RPMI8226 (cell line): ENCODE measurements at regions not wholly inside any gene's neighbourhood (a gene's known extent, or its start where the extent isn't known, plus 50 kb on each side); places are given as distances from the start of the nearest gene placed in this dataset.
"Not testable (repeated sequence)": the region's sequence is repeated elsewhere in the genome, so short reads cannot be mapped to it uniquely, and the experiment has no call there.

Experiments used
- DNase-seq: peaks from one replicate; pipeline ENCODE4 v3.0.0-alpha.2; 2015

DNA sequence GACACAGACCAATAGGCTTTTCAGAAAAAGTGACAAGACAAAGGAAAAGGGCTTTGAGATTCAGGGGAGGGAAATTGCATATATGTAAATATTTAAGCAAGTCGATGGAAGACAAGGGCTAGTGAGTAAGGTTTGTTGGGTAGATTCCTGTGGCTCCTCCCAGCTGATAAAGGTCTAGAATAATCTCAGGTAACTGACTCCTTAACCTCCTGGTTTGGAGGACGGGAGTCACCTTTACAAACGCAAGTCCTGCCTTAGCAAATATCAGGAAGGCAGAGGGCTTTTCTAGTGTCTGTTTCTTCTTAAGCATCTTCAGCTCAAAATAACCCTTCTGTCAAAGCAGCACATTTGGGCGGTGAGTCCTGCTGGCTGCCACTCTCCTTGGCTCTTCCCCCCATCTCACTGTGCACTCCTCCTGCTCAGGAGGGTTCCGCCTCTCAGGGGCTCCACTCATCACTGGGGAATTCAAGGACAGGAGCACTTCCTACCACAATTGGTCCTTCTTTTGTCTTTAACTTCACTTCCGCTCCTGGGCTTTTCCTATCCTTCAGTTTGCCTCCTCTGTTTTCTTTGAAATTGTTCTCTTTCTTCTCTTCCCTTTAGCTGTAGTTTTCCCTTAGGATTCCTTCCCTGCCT, 496.3 kb upstream of the KLF6 start:
- no peak for DNase-seq

DNA sequence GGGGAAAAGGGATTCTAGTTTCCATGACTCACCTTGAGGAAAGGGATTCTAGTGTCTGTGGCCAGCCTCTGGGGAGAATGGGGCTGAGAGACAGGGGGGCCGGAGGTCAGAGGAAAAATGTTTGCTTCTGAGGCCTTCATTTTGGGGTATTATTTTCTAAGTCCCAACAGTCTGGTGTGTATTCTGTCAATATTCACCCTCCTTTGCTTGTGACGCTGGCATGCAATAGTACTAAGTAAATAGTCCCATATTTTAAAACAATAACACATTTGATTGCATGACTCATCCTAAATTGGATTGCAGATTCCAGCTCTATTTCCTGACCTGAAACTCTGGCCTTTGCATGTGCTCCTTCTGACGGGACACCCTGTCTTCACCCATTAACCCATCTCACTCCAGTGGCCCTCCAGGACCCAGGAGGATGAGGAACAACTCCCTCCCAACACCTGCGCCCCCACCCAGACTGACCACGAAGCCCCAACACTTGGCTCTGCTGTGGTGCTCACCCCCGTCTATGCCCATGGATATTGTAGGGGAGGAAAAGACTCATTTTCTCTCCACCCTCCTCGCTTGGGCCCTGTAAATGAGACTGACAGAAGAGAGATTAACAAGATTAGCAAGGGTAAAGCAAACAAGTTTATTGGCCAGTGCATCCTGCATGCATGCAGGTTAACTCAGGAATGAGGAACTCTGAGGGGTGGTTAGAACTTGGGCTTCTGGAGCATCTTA, 495.6 kb upstream of the KLF6 start:
- no peak for DNase-seq

DNA sequence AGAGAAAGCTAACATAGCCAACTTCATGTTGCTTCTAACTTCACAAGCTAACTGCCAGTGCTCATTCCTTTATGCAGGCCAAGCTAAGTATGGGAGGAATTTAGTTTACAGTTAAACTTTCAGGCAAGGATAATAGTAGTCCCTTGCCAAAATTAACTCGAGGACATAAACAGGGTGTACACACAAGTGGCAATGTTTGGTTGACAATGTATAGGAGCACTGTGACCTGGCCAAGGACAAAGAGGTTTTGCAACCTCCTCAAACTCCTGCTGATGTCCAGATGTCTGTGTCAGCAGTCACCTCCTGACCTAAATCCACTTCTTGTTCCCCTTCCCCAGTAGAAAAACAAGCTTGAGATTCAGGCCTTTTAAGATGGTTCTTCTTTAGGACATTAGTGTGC, 494.6 kb upstream of the KLF6 start:
- DNase-seq = no peak

DNA sequence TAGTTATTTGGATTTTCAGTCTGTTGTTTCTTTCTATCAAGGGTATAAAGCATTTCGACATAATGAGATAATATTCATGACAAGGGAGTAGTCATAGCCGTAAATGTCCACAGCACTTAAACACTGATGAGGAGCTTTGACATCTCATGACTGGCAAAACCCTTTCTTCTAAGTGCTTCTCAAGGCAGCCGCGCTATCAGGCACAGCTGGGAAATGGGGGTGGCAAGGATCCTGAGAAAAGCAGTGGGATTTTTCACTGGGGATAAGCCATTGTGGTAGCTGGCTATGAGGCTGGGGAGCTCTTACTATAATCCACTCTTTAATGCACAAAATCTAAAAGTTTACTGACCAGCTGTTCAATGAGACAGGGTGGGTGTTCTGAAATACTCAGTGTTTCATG, 493.2 kb upstream of the KLF6 start:
- no peak for DNase-seq

DNA sequence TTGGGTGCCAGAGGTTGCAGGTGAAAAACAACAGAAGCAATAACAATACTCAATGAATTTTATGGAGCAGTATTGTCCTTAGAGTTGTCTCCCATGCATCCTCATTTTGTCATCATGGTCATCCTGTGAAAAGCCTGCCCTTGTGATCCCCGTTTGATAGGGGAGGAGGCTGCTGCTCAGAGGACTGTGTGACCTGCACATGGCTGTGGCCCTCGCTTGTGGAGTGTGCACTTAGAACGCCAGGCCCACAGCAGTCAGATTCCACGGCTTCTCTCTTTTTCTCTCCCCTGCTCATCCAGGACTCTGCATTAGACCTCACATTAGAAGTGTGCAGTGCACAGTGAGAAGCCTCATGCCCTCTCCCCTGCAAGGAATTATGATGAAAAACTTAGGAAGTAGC, 491.1 kb upstream of the KLF6 start:
- no peak for DNase-seq

DNA sequence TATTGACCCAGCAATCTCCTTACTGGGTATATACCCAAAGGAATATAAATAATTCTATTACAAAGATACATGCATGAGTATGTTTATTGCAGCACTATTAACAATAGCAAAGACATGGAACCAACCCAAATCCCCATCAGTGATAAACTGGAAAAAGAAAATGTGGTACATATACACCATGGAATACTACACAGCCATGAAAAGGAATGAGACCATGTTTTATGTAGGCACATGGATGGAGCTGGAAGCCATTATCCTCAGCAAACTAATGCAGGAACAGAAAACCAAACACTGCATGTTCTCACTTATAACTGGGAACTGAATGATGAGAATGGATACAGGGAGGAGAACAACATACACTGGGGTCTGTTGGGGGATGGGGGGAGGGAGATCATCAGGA, 489.7 kb upstream of the KLF6 start:
- DNase-seq = not testable (repeated sequence)

DNA sequence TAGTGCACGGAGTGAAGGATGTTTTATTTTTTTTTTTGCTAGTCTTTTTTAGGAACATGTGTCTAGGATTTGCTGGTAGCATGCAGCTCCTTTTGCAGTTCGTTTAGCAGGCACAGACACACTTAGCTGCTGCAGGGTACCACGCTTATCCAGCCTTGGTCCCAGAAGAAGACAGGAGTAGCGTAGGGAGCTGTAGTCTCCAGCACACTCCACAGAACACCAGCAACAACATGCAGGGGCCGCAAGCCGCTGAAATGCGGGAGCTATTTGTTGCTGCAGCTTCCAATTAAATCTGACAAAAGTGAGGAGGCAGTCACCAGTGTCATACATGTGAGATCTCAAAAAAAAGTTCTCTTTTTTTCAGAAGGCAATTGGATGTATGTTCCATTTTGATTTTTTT, 486.2 kb upstream of the KLF6 start:
- DNase-seq = no peak

DNA sequence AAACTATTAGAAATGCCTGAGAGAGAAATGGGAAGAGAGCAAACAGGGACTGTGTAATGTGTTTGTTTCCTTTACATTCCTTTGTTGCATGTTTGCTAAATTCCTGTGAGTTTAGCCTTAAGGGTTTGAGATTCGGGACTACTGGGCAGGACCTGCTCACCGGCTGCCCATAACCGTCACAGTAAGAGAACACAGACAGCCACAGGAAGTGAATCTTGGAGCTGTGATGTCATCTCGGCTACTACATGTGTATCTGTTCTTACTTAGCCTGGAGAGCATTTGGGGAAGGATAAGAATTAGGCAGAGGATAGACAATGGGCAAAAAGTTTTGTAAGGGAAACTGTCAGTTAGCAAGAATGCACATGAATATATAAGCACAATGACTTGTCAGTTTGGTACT, 485.1 kb upstream of the KLF6 start:
- DNase-seq = no peak

DNA sequence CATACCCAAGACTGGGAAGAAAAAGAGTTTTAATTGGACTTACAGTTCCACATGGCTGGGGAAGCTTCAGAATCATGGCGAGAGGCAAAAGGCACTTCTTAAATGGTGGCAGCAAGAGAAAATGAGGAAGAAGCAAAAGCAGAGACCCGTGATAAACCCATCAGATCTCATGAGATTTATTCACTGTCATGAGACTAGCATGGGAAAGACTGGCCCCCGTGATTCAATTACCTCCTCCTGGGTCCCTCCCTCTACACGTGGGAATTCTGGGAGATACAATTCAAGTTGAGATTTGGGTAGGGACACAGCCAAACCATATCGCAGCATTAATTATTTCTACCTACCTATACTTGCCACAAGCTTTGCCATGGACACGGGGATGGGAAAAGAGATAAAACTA, 483.5 kb upstream of the KLF6 start:
- DNase-seq = not testable (repeated sequence)

DNA sequence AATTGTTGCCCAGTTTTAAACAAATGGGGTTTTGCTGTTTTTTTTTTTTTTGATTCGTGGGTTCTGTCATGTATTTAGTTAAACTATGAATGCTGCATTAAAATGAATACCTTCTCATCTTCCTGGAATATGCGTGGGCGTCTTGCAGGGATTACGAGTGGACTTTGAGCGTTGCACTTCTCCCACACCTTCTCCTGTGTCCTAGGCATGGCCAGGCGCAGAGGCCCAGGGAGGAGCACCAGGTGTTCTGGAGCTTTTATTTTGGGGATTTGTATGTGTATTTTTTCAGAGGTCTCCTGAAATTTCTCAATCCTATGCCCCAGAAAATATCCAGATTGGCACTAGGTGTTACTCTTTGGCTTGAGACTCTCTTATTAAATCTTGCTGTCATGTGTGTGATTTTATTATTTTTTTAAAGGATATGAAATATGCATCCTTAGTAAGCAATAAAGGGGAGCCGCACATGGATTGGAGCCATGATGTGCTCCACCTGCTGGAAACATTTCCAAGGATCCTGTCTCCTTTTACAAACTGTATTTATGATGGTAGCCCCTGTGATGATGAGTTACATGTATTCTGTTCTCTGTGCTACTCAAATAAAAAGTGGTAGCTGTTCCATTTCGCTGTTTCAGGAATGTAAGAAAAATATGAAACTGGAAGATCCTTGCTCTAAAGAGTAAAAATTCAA, 482.2 kb upstream of the KLF6 start:
- DNase-seq = no peak

DNA sequence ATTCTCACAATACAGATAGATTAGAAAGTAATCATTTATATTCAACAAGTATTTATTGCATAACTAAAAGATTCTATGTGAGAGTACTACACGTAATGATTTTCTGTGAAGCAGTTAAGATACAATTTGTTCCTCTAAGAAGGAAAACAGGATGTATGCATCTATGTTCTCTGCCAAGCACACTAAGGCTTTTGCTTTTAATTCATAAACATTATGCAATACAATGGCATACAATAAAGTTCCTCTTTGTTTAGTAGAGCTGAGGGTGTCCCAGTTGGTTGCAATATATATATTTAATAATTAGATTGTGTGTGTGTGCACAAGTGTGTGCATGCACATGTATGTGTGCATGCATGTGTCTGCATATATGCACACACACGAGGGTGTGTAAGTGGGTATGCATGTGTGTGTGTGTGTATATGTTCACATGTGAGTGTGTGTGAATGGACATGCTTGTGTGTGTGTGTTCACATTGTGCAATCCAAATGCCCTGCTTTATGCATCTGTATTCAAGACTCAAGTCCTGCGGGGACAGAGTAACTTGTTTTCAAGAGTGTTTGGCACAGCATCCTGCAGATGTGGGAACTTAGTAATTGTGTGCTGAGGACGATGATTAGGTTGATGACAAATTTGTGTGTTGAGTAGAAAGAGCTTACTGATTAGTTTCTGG, 481.5 kb upstream of the KLF6 start:
- DNase-seq = no peak

DNA sequence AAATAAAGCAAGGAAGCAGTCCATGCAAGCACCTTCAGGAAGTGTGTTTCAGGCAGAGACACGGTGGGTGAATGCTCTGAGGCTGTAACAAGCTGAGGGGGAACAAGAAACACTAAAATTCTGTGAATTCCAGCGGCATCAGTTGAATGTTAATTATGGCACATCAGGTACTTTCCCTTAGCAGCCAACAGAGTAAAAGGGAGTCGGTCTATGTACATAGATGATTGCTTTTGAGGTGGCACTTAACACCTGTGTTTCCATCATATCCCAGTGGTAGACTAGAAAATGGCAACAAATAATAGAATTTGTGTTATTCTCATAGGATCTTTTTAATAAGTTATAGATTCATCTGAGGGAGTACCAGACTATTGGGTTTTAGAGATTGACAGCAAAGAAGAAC, 481.0 kb upstream of the KLF6 start:
- no peak for DNase-seq

DNA sequence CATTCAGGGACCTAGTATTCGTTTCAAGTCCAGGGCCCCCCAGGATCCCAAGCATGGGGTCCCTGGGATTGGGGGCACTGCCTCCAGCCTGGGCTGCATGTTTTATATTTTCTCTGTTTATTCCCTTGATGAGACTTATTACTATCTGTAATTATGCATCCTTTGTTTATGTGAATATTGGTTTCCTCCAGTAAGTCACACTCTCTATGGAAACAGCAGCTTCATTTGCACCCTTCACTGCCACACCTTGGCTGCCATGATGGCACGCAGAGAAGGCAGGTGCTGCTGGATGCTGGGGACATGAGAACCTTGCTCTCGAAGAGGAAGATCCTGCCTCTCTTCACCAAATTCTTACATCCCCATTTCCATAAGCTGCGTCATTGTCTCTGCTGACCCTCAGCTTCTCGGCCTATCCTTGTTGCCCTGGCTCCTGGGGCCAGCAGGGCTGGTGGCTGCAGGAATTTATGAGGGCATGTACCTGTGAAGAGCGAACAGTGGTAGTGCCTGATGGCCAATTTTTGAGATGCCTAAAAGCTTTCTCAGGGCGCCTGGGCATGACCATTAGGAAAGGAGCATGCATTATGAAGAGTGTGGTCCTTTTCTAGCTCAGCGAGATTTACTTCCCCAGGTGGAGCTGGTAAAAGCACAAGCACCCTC, 479.3 kb upstream of the KLF6 start:
- no peak for DNase-seq

DNA sequence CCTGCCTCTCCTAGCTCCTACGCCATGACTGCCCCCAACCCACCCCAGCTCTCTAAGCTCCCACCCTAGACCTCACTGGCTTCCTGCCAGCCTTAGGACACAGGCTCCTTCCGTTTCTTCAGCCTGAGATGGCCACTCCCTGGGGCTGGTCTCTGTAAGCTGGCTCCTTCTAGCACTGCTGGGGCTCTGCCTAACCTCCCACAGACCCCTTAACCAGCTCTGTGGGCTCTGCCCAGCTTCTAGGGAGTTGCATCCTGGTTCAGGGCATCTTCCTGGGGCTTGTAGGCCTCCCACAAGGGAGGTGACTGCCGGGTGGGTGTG, 478.6 kb upstream of the KLF6 start:
- DNase-seq = no peak

DNA sequence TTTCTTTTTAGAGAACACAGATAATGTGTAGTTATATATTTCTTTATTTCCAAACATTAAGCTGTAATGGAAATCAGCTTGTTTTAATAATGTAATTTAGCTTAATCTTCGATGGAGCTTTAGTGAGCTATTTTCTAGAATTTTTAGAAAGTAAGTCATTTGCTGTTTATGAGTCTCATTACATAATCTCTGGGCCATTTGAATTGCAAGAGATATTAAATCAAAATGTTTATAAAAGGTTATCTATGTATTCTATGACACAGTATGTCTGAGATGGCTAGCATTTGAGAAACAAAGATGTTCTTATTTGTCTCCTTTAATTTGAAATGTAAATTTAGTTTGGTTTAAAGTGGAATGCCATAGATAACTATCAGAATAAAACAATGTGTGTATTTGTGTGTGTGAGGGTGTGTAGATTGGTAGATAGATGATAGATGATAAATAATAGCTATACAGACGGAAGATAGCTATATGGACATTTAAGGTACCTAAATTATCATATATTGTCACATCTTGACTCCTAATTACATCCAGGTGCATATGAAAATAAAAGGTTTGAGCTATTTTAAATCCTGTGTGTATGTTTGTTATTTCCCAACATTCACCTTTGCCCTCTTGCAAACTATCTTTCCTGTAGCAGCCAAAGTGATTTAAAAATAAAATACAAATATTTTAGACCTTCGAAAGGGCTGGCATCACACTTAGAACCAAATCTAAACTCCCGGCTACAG, 478.0 kb upstream of the KLF6 start:
- DNase-seq = no peak

DNA sequence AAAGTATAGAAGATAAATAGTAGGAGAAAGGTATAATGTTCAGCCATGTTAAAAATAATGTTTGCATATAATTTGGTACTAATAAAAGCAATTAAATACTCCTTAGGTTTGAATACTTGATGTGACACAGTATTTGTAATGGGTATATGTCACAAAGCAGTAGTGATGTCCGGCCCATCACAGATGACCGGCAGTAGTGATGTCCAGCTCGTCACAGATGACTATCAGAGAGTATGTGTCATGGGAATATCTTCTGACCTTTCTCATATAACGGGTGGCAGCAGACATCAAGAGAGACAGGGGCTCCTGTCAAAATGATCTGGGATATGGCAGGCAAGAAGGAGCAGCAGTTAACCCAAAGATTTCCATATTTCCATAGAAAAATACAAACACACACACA, 477.4 kb upstream of the KLF6 start:
- no peak for DNase-seq

DNA sequence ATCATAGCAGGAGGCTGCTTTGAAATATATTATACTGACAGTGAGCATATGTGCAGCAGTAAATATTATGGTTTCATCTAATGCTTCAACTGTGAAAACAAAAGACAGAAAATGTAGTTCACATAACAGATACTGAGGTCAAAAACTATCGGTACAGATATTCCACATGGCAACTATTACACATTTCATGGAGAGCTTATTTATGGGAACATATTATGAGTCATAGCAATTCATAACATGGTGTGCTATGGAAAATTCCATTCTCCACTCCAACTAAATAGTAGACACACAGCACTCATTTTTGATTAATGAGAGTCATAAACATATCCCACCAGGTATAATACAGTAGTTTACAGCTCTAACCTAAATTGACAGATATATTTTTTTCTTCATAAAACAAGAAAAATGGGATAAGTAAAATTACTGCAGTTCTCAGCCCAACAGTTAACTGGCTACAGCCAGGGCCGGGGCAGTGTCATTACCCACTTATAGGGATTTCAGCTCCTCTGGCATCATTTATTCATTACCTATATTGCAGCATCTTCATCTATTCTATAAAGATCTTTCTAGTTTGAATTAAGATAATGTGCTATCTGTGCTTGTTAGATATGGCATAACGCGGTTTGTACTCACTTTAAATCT, 475.6 kb upstream of the KLF6 start:
- DNase-seq = no peak

DNA sequence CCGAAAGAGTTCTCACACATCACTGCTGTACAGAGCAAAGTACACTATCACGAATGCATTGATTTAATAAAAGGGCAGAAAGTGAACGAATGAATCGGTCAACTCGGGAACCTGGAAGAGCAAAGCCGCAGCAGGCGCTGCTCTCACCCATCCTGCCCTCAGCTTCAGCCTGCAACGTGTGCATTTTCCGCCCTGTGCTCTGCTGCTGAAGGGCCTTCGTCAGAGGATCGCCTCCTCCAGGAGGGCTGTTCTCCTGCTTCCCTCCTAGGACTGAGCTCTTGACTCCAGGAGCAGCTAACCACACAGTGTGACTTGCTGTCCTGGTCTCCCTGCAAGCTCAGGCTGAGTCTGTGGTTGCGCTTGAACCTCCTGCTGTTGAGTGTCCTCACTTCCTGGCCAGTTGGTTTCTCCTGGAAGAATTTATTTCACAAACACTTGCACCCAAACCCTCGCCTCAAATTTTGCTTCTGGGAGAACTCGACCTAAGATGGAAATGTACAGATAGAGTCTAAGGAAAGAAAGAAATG, 473.0 kb upstream of the KLF6 start:
- no peak for DNase-seq

DNA sequence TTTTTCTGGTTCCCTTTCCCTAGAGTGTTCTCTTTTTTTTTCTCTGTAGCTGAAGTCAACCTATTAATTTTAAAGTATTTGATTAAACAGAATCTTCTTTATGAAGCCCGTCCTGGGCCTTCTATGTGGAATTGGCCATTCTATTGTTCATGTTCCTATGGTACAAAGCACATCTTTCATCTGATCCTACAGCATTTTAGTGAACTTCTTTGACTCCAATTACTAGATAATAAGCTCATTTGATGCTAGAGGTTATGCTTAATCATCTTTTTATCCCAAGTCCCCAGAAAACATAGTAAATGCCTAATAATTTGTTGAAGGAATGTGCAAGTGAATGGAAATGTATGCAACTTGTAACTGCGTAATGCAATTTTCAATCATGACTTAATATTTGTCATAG, 472.0 kb upstream of the KLF6 start:
- no peak for DNase-seq

DNA sequence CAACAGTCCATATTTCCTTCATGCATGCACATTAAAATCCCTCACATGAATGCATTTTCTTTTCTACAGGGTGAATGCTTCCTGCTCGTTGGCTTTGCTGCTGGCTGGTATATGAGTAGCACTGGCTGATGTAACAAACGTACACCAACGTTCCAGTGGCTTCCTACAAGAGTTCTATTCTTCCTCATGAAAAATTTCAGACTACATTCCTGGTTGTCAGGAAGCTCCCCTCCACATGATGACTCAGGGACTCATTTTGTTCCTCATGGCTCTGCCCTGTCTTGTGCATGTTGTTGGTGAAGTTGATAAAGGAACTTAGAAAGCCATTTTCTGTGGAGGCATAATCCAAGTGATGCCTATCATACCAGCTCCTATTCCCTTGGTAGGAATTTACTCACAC, 470.7 kb upstream of the KLF6 start:
- no peak for DNase-seq

DNA sequence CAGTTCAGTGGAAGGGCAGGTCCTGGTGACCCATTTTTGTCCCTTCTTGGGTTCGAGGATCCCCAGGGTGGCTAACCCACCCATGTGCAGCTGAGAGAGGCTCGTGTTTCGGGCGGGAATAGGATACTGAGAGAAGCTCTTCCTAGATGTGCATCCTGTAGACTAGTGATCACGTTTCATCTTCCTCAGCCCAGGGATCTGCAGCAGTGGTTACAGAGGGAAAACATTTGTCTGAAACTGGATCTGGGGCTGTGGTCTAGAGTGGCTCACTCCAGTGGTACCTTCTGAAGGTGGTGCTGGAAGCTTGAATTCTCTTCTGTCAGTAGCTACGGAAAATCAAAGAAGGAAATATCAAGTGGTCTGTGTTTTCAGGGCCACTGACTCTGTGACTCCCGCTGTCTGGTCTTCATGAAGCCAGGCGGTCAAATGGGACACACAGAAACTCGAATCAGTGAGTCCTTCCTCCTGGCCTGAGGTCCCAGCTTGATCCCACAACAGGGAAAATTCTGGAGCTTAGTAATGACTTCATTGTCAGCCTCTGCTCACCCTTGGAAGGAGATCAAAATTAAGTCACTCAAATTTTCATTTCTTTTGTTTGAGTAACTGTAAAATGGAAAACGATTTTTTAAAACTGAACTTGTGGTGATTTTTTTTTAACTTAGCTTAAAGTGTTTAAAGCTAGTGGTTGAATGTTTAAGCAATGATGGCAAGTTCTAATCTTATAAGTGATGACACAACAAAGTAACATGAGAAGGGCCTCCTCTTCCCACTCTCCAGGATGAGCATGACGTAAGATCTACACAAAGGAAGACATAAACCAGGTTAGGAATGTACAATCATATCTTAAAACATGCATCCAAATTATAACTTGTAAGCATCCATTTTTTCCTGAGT, 469.3 kb upstream of the KLF6 start:
- DNase-seq = no peak
